ENCODE measurements at regions not wholly inside any gene's neighbourhood (a gene's known extent, or its start where the extent isn't known, plus 50 kb on each side); places are given as distances from the start of the nearest gene placed in this dataset.

DNA sequence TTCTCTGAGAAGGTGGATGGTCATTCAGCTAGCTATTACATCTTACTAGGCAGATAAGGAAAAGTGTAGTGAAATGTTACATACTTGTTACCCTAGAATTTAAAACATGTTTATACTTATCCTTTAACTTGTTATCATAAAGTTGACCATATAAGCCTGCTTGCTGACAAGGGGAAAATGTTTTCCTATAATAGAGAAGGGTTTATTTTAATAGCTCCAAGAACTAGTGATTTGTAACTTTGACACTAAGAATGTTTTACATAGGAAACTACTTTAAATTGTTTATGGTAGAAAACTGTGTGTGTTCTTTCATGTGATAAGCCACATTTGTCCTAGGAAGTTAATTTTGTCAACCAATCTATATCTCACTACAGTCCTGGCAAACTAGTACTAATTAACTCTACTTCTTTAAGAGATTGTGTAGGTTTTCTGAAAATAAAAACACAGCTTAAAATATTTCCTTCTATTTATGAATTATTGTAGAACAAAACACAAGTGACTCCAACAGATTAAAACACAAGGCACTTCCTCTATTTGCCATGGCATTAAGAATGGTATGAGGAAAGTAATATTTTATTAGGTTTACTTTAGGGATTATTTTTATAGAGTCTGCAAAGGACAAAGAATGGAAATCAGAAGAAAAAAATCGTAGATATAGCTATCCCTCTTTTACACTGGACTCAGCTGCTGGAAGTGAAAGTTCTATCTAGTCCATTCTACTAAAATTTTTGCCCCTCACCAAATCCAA, 233.3 kb upstream of the NBEA start:
- TF ChIP-seq, protein P1, sequence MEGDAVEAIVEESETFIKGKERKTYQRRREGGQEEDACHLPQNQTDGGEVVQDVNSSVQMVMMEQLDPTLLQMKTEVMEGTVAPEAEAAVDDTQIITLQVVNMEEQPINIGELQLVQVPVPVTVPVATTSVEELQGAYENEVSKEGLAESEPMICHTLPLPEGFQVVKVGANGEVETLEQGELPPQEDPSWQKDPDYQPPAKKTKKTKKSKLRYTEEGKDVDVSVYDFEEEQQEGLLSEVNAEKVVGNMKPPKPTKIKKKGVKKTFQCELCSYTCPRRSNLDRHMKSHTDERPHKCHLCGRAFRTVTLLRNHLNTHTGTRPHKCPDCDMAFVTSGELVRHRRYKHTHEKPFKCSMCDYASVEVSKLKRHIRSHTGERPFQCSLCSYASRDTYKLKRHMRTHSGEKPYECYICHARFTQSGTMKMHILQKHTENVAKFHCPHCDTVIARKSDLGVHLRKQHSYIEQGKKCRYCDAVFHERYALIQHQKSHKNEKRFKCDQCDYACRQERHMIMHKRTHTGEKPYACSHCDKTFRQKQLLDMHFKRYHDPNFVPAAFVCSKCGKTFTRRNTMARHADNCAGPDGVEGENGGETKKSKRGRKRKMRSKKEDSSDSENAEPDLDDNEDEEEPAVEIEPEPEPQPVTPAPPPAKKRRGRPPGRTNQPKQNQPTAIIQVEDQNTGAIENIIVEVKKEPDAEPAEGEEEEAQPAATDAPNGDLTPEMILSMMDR (IDR thresholded peaks at IDR 0.05; ENCODE audit: insufficient read depth, low read length), result no peak
- TF ChIP-seq, protein P2, sequence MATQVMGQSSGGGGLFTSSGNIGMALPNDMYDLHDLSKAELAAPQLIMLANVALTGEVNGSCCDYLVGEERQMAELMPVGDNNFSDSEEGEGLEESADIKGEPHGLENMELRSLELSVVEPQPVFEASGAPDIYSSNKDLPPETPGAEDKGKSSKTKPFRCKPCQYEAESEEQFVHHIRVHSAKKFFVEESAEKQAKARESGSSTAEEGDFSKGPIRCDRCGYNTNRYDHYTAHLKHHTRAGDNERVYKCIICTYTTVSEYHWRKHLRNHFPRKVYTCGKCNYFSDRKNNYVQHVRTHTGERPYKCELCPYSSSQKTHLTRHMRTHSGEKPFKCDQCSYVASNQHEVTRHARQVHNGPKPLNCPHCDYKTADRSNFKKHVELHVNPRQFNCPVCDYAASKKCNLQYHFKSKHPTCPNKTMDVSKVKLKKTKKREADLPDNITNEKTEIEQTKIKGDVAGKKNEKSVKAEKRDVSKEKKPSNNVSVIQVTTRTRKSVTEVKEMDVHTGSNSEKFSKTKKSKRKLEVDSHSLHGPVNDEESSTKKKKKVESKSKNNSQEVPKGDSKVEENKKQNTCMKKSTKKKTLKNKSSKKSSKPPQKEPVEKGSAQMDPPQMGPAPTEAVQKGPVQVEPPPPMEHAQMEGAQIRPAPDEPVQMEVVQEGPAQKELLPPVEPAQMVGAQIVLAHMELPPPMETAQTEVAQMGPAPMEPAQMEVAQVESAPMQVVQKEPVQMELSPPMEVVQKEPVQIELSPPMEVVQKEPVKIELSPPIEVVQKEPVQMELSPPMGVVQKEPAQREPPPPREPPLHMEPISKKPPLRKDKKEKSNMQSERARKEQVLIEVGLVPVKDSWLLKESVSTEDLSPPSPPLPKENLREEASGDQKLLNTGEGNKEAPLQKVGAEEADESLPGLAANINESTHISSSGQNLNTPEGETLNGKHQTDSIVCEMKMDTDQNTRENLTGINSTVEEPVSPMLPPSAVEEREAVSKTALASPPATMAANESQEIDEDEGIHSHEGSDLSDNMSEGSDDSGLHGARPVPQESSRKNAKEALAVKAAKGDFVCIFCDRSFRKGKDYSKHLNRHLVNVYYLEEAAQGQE (IDR thresholded peaks at IDR 0.05; ENCODE audit: insufficient replicate concordance, low read depth), result no peak
- TF ChIP-seq GABPA (IDR thresholded peaks at IDR 0.05; ENCODE audit: low read depth) (no peak), POLR2AphosphoS5 (IDR thresholded peaks at IDR 0.05; ENCODE audit: low read depth) (no peak)

All from HL-60 (cell line).